Nephron (organoid): ENCODE measurements at regions not wholly inside any gene's neighbourhood (a gene's known extent, or its start where the extent isn't known, plus 50 kb on each side); places are given as distances from the start of the nearest gene placed in this dataset.
A peak's percentile ranks its signal among the peaks of the same experiment; 100 is the strongest.
"Not testable (repeated sequence)": the region's sequence is repeated elsewhere in the genome, so short reads cannot be mapped to it uniquely, and the experiment has no call there.

Experiments
- H3K27ac Mint-ChIP-seq, 3 experiments: 2 replicates each; pipeline ENCODE4 v1.8.0; 2020; ENCODE audit warnings: mixed read lengths in 3 of 3, mild to moderate bottlenecking in 2 of 3, moderate library complexity in 1 of 3
- H3K27me3 Mint-ChIP-seq: 2 replicates; pipeline ENCODE4 v1.8.0; 2021; ENCODE audit warnings: low read depth, mild to moderate bottlenecking, moderate library complexity, mixed read lengths
- H3K36me3 Mint-ChIP-seq: 2 replicates; pipeline ENCODE4 v1.8.0; 2020; ENCODE audit warnings: low read depth, mixed read lengths
- H3K4me1 Mint-ChIP-seq: 2 replicates; pipeline ENCODE4 v1.8.0; 2020; ENCODE audit warnings: mixed read lengths
- H3K4me3 Mint-ChIP-seq, 3 experiments: 2 replicates each; pipeline ENCODE4 v1.8.0; 2020; ENCODE audit warnings: mild to moderate bottlenecking in 3 of 3, mixed read lengths in 3 of 3, moderate library complexity in 2 of 3
- H3K9me3 Mint-ChIP-seq: 2 replicates; pipeline ENCODE4 v1.8.0; 2020; ENCODE audit warnings: mixed read lengths
- TF ChIP-seq, protein P1 (sequence below), 3 experiments: fragments of 200-600 bp; sonication (generic); IDR thresholded peaks; one replicate each; pipeline ENCODE4 v1.5.0; 2021; ENCODE audit warnings: antibody characterized with exemption in 3 of 3; ENCODE audit not compliant: unreplicated experiment in 3 of 3

DNA sequence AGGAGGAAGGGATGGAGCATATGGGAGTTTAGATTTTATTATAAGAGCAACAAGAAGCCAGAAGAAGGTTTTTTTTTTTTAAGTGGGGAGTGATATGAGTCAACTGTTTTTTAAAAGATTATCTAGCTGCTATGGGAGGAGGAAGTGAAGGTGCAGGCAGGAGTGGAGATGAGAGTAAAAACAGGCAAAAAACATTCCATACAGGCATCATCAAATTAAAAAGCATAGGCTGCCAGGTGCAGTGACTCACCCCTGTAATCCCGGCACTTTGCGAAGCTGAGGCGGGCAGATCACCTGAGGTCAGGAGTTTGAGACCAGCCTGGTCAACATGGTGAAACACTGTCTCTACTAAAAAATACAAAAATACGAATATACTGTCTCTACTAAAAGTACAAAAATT is 368.4 kb upstream of the MTNR1B start:
- TF ChIP-seq, protein P1, sequence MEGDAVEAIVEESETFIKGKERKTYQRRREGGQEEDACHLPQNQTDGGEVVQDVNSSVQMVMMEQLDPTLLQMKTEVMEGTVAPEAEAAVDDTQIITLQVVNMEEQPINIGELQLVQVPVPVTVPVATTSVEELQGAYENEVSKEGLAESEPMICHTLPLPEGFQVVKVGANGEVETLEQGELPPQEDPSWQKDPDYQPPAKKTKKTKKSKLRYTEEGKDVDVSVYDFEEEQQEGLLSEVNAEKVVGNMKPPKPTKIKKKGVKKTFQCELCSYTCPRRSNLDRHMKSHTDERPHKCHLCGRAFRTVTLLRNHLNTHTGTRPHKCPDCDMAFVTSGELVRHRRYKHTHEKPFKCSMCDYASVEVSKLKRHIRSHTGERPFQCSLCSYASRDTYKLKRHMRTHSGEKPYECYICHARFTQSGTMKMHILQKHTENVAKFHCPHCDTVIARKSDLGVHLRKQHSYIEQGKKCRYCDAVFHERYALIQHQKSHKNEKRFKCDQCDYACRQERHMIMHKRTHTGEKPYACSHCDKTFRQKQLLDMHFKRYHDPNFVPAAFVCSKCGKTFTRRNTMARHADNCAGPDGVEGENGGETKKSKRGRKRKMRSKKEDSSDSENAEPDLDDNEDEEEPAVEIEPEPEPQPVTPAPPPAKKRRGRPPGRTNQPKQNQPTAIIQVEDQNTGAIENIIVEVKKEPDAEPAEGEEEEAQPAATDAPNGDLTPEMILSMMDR (IDR thresholded peaks at IDR 0.05; ENCODE audit: unreplicated experiment in 3 of 3) = no peak
- Mint-ChIP-seq H3K9me3 (no peaks in the 10 kb centered on the region), H3K27ac (no peak overlapping the region), H3K27me3 (no peaks in the 10 kb centered on the region), H3K4me1 (peaks cover 6% of the 10 kb centered on the region), H3K4me3 (no peak overlapping the region), H3K36me3 (no peaks in the 10 kb centered on the region)

DNA sequence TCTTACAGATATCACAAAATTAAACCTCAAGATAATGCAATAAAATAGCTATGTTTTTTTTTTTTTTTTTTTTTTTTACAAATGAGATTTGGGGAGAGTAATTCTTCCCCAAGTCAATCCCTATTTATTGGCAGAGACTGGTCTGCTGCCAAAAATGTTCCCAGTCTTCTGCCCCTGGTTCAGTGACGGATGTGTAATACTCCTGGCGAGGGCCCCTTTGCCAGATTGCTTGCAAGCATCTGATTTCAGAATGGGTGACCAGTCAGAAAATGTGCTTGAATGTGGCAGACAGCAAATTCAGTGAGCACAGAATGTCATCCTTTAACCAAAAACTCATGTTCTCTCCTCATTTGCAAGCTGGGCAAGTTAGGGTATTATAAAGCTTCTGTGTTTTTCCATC is 363.8 kb upstream of the MTNR1B start:
- Mint-ChIP-seq H3K27me3 (no peaks in the 10 kb centered on the region), H3K36me3 (no peaks in the 10 kb centered on the region), H3K4me3 (no peak overlapping the region), H3K9me3 (no peaks in the 10 kb centered on the region), H3K4me1 (no peaks in the 10 kb centered on the region), H3K27ac (no peak overlapping the region)
- TF ChIP-seq, protein P1 (IDR thresholded peaks at IDR 0.05; ENCODE audit: unreplicated experiment in 3 of 3) = no peak

DNA sequence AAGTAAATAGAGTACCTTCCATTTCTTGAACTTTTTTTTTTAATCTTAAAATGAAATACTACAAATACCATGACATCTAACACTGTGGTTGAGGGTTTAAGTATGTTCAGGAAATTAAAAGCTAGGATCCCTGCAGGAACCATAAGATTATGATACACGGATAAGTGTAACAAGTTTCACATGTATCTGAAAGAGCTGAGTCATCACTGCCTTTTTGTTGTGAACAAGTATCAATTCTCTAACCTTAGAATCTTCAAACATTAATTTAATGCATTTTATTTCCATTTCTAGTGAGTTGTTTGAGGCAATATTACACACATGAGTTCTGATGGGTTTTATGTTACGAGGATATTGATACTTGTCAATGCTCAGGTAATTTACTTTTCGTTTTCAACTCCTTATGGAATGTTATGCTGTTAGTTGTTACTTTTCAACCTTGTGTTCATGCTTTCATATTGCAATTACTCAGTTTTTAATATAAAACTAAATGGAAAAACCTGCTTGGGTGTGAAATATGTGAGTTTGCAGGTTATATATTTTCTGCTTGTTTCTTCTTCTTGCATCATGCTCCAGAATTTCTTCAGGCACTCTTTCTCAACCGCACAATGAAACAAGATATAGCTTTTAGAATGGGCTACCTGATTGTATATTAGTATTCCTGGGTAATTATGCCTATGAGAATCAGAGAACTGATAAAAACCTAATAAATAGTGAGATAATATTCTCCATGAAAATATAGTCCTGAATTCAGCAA is 361.3 kb upstream of the MTNR1B start:
- Mint-ChIP-seq H3K9me3 (no peaks in the 10 kb centered on the region), H3K27me3 (no peaks in the 10 kb centered on the region), H3K27ac (no peak overlapping the region), H3K4me1 (no peaks in the 10 kb centered on the region), H3K4me3 (no peak overlapping the region), H3K36me3 (no peaks in the 10 kb centered on the region)
- TF ChIP-seq, protein P1 (IDR thresholded peaks at IDR 0.05; ENCODE audit: unreplicated experiment in 3 of 3) = no peak

DNA sequence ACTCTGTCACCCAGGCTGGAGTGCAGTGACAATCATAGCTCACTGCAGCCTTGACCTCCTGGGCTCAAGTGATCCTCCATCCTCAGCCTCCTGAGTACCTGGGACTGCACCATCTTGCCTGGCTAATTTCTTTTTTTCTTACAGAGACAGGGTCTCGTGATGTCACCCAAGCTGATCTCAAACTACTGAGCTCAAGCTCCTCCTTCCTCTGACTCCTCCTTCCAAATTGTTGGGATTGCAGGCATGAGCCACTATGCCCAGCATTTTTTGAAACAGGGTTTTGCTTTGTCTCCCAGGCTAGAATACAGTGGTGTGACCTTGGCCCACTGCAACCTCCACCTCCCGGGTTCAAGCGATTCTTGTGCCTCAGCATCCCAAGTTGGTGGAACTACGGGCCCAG is 358.3 kb upstream of the MTNR1B start:
- no peaks in the 10 kb centered on the region for H3K36me3 Mint-ChIP-seq
- H3K4me1 Mint-ChIP-seq = no peaks in the 10 kb centered on the region
- H3K27ac Mint-ChIP-seq = no peak overlapping the region
- H3K9me3 Mint-ChIP-seq = peaks cover 3% of the 10 kb centered on the region
- TF ChIP-seq, protein P1 (IDR thresholded peaks at IDR 0.05; ENCODE audit: unreplicated experiment in 3 of 3) = no peak
- H3K4me3 Mint-ChIP-seq = no peak overlapping the region
- H3K27me3 Mint-ChIP-seq = no peaks in the 10 kb centered on the region

DNA sequence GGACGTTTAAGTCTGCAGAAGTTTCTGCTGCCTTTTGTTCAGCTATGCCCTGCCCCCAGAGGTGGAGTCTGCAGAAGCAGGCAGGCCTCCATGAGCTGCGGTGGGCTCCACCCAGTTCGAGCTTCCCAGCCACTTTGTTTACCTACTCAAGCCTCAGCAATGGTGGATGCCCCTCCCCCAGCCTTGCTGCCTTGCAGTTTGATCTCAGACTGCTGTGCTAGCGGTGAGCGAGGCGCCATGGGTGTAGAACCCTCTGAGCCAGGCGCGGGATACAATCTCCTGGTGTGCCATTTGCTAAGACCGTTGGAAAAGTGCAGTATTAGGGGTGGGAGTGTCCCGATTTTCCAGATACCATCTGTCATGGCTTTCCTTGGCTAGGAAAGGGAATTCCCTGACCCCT is 351.4 kb upstream of the MTNR1B start:
- H3K36me3 Mint-ChIP-seq, H3K27ac Mint-ChIP-seq, H3K4me3 Mint-ChIP-seq, H3K4me1 Mint-ChIP-seq, H3K27me3 Mint-ChIP-seq: not testable (repeated sequence)
- H3K9me3 Mint-ChIP-seq = peaks cover 19% of the 10 kb centered on the region

DNA sequence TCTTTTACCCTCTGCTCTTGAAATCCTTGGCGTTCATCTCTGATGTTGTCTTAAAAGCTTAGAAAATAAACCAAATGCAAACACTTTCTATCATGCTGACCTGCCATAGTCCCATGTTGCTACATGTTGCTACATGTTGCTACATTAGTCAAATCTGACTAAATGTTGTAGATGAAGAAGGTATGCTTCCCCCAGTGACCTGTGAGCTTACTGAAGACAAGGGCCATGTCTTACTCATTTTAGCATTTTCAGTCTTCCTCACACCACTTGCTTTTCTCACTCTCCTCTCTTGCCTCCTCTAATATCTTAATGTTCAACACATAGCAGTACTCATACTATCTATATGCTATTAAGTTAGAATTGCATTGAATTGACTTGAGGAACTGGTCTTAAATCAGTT is 346.4 kb upstream of the MTNR1B start:
- Mint-ChIP-seq H3K27me3 (no peaks in the 10 kb centered on the region), H3K4me1 (peaks cover 48% of the 10 kb centered on the region), H3K4me3 (no peak overlapping the region), H3K36me3 (no peaks in the 10 kb centered on the region), H3K9me3 (peaks cover 9% of the 10 kb centered on the region), H3K27ac (peak overlapping the region in 2 of 3 experiments; percentile 7 to 34)
- TF ChIP-seq, protein P1 (IDR thresholded peaks at IDR 0.05; ENCODE audit: unreplicated experiment in 3 of 3) = no peak
